IgD-negative memory B cell (primary cell): ENCODE measurements at regions not wholly inside any gene's neighbourhood (a gene's known extent, or its start where the extent isn't known, plus 50 kb on each side); places are given as distances from the start of the nearest gene placed in this dataset.

Experiments used
- H3K27ac Mint-ChIP-seq, 3 donors: one replicate each; pipeline ENCODE4 v1.8.0; 2020 to 2022; ENCODE audit warnings: mild to moderate bottlenecking in 3 of 3, mixed read lengths in 3 of 3, moderate library complexity in 1 of 3
- H3K27me3 Mint-ChIP-seq: one replicate; pipeline ENCODE4 v1.8.0; 2021; ENCODE audit warnings: mixed read lengths
- H3K36me3 Mint-ChIP-seq: one replicate; pipeline ENCODE4 v1.8.0; 2020; ENCODE audit warnings: mild to moderate bottlenecking, mixed read lengths
- H3K4me1 Mint-ChIP-seq, 3 donors: one replicate each; pipeline ENCODE4 v1.8.0; 2020 to 2022; ENCODE audit warnings: mixed read lengths in 3 of 3, mild to moderate bottlenecking in 1 of 3
- H3K4me3 Mint-ChIP-seq, 4 donors: one replicate each; pipeline ENCODE4 v1.8.0; 2020 to 2022; ENCODE audit warnings: mild to moderate bottlenecking in 4 of 4, mixed read lengths in 4 of 4, moderate library complexity in 3 of 4
- H3K9me3 Mint-ChIP-seq, 3 donors: one replicate each; pipeline ENCODE4 v1.8.0; 2020 to 2021; ENCODE audit warnings: mixed read lengths in 3 of 3, mild to moderate bottlenecking in 1 of 3

DNA sequence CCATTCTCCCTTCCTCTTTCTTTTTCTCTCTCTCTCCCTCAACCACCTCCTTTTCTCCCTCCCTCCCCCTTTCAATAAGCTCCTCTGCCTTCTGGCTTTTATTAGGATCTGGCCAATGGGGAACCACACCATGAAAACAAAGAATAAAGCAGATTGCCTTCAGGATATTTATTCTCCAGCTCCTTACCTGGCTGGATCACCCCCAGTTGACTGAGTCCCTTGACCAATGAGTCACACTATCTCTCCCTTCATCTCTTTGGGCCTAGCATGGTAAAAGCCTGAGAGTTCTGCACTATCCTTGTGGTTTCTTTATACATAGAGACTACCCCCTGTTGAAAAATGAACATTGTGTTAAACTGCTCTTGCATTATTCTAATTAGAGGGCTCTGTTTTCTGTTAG lies 476.8 kb downstream of the EPHA7 start:
- Mint-ChIP-seq H3K36me3 (no peaks in the 10 kb centered on the region), H3K27me3 (no peaks in the 10 kb centered on the region), H3K4me1 (peaks cover 0 to 1% (median 0%) of the 10 kb centered on the region in 3 donors), H3K27ac (no peak overlapping the region), H3K9me3 (peaks cover 0 to 4% (median 0%) of the 10 kb centered on the region in 3 donors), H3K4me3 (no peak overlapping the region)

DNA sequence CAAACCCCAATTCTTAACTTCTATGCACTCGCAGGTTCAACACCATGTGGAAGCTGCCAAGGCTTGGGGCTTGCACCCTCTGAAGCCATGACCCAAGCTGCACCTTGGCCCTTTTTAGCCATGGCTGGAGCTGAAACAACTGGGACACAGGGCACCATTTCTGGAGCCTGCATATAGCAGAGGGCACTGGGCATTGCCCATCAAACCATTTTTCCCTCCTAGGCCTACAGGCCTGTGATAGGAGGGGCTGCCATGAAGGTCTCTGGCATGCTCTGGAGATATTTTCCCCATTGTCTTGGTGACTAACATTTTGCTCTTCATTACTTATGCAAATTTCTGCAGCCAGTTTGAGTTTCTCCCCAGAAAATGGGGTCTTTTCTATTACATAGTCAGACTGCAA lies 484.7 kb downstream of the EPHA7 start:
- no peaks in the 10 kb centered on the region for H3K4me1 Mint-ChIP-seq
- H3K4me3 Mint-ChIP-seq: no peak overlapping the region
- peaks cover 1% of the 10 kb centered on the region for H3K36me3 Mint-ChIP-seq
- H3K9me3 Mint-ChIP-seq: peaks cover 1 to 21% (median 1%) of the 10 kb centered on the region in 3 donors
- no peaks in the 10 kb centered on the region for H3K27me3 Mint-ChIP-seq
- no peak overlapping the region for H3K27ac Mint-ChIP-seq

GRCh38 chr6:92930171-92930570 lies 489.2 kb downstream of the EPHA7 start:
- no peaks in the 10 kb centered on the region for H3K4me1 Mint-ChIP-seq
- H3K9me3 Mint-ChIP-seq: peaks cover 1 to 15% (median 7%) of the 10 kb centered on the region in 3 donors
- no peaks in the 10 kb centered on the region for H3K27me3 Mint-ChIP-seq
- peaks cover 1% of the 10 kb centered on the region for H3K36me3 Mint-ChIP-seq
- no peak overlapping the region for H3K4me3 Mint-ChIP-seq
- H3K27ac Mint-ChIP-seq: no peak overlapping the region

GRCh38 chr6:92922216-92922806 lies 497.0 kb downstream of the EPHA7 start:
- Mint-ChIP-seq H3K27ac (no peak overlapping the region), H3K4me1 (no peaks in the 10 kb centered on the region), H3K27me3 (no peaks in the 10 kb centered on the region), H3K4me3 (no peak overlapping the region), H3K9me3 (peaks cover 0 to 7% (median 4%) of the 10 kb centered on the region in 3 donors), H3K36me3 (no peaks in the 10 kb centered on the region)

- Mint-ChIP-seq H3K27me3 (no peaks in the 10 kb centered on the region), H3K27ac (no peak overlapping the region), H3K36me3 (no peaks in the 10 kb centered on the region), H3K4me1 (no peaks in the 10 kb centered on the region), H3K4me3 (no peak overlapping the region), H3K9me3 (peaks cover 0 to 15% (median 5%) of the 10 kb centered on the region in 3 donors)
These were observed 503.9 kb downstream of the EPHA7 start for GRCh38 chr6:92915466-92915865.

DNA sequence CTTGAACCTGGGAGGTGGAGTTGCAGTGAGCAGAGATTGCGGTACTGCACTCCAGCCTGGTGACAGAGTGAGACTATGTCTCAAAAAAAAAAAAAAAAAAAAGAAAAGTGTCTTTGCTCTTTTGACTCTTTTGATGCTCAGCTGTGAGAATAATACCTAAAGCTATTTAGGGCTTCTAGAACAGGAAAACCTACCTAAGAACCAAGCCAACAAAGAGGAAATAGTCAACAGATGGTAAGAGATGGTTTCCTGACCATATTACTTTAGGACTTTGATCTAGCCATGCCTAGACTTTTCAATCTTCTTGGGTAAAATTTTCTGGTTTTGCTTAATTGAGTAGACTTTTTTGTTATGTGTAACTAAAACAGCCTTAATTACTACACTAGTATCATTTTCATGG lies 508.1 kb downstream of the EPHA7 start:
- H3K4me3 Mint-ChIP-seq: no peak overlapping the region
- no peaks in the 10 kb centered on the region for H3K4me1 Mint-ChIP-seq
- no peaks in the 10 kb centered on the region for H3K36me3 Mint-ChIP-seq
- H3K9me3 Mint-ChIP-seq: peaks cover 0 to 12% (median 4%) of the 10 kb centered on the region in 3 donors
- no peaks in the 10 kb centered on the region for H3K27me3 Mint-ChIP-seq
- H3K27ac Mint-ChIP-seq: no peak overlapping the region

- Mint-ChIP-seq H3K9me3 (peaks cover 0 to 12% (median 2%) of the 10 kb centered on the region in 3 donors), H3K27ac (no peak overlapping the region), H3K36me3 (no peaks in the 10 kb centered on the region), H3K4me1 (no peaks in the 10 kb centered on the region), H3K27me3 (no peaks in the 10 kb centered on the region), H3K4me3 (no peak overlapping the region)
These were observed 508.7 kb downstream of the EPHA7 start for GRCh38 chr6:92910646-92911045.

DNA sequence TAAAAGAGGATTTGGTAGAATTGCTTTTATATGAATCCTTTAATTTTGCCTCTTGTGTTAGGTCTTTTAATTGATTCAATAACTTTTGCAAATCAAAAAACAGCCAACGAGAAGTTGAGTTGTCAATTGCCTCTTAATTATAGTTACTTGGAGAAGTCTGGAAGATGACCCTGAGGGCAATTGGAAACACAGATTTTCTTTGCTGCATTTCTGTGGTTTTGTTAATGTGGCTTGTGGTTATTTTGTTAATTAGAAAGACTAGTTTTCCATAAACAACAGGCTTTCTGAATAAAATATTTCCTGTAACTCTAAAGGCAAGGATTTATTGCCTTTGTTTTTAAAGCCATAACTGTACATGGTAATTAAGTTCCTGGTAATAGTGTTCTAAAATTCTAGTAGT lies 513.0 kb downstream of the EPHA7 start:
- peaks cover 0 to 2% (median 2%) of the 10 kb centered on the region in 3 donors for H3K9me3 Mint-ChIP-seq
- H3K27ac Mint-ChIP-seq: no peak overlapping the region
- H3K27me3 Mint-ChIP-seq: no peaks in the 10 kb centered on the region
- no peak overlapping the region for H3K4me3 Mint-ChIP-seq
- H3K36me3 Mint-ChIP-seq: no peaks in the 10 kb centered on the region
- H3K4me1 Mint-ChIP-seq: peaks cover 0 to 1% (median 0%) of the 10 kb centered on the region in 3 donors

GRCh38 chr6:92893741-92894140 lies 525.6 kb downstream of the EPHA7 start:
- H3K4me3 Mint-ChIP-seq: no peak overlapping the region
- H3K27me3 Mint-ChIP-seq: no peaks in the 10 kb centered on the region
- H3K36me3 Mint-ChIP-seq: no peaks in the 10 kb centered on the region
- peaks cover 2 to 4% (median 4%) of the 10 kb centered on the region in 3 donors for H3K9me3 Mint-ChIP-seq
- H3K27ac Mint-ChIP-seq: no peak overlapping the region
- H3K4me1 Mint-ChIP-seq: no peaks in the 10 kb centered on the region

DNA sequence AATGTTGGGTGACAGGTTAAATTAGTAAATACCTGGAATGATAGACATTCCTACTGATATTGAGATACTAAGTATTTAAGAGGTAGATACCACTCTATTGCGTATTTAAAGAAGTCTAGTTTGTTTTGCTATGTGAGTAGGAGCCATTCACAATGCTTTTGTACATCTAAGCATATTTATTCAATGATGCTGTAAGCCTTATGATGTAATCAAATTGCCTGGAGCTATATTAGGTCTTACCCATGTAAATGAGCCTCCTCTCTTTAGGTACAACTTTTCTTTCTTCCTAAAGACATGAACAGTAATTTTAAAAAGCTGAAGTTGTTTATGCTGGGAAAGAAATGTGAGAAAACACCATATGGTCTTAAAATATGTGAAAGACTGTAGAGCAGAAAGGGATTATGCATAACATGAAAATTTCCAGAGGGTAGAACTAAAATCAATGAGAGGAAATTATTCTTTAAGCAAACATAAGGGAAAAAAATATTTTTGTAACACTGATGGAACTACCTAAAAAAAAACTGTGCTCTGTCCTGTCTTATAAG lies 526.7 kb downstream of the EPHA7 start:
- H3K9me3 Mint-ChIP-seq: peaks cover 2 to 6% (median 4%) of the 10 kb centered on the region in 3 donors
- no peaks in the 10 kb centered on the region for H3K27me3 Mint-ChIP-seq
- H3K36me3 Mint-ChIP-seq: no peaks in the 10 kb centered on the region
- H3K4me3 Mint-ChIP-seq: no peak overlapping the region
- no peaks in the 10 kb centered on the region for H3K4me1 Mint-ChIP-seq
- no peak overlapping the region for H3K27ac Mint-ChIP-seq

DNA sequence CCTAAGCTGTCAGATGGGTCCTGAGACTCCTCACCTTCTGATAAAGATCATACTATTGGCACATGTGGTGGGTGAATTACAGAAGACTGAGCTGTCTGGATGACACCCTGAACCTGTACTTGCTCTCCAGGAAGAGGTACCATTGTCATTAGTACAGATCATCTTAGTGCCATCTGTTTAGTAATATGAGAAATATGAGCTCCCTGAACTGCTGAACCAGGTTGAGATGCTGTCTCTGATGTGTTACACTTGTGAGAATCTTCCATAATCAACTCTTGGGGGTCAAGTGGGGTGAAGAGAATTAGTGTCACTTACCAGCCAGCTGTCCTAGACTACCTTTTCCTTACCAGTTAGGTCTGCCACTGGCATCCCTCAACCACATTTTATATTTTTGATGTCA lies 531.0 kb downstream of the EPHA7 start:
- Mint-ChIP-seq H3K4me1 (no peaks in the 10 kb centered on the region), H3K36me3 (no peaks in the 10 kb centered on the region), H3K4me3 (no peak overlapping the region), H3K27me3 (no peaks in the 10 kb centered on the region), H3K9me3 (peaks cover 5 to 12% (median 8%) of the 10 kb centered on the region in 3 donors), H3K27ac (no peak overlapping the region)

DNA sequence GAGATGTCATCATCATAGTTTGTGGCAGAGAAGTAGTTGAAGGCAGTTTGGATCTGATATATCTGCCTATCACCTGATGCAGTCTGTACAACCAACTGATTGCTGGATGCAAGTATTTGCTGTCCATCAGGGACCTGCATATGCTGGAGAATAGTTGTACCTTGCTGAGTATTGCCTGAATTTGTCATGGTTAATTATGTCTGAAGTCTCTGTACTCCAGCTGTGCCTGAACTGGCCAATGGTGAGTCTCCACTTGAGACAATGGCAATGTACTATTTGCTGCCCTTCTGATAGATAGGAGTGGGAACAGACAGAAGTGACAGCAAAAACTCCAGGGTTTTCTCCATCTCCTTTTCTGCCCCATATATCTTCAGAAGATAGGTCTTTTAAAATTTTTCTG lies 531.5 kb downstream of the EPHA7 start:
- peaks cover 5 to 14% (median 8%) of the 10 kb centered on the region in 3 donors for H3K9me3 Mint-ChIP-seq
- no peak overlapping the region for H3K4me3 Mint-ChIP-seq
- H3K27ac Mint-ChIP-seq: no peak overlapping the region
- no peaks in the 10 kb centered on the region for H3K4me1 Mint-ChIP-seq
- no peaks in the 10 kb centered on the region for H3K36me3 Mint-ChIP-seq
- H3K27me3 Mint-ChIP-seq: no peaks in the 10 kb centered on the region

- H3K9me3 Mint-ChIP-seq: peaks cover 2 to 9% (median 5%) of the 10 kb centered on the region in 3 donors
- no peaks in the 10 kb centered on the region for H3K27me3 Mint-ChIP-seq
- peaks cover 0 to 1% (median 0%) of the 10 kb centered on the region in 3 donors for H3K4me1 Mint-ChIP-seq
- no peak overlapping the region for H3K4me3 Mint-ChIP-seq
- H3K36me3 Mint-ChIP-seq: no peaks in the 10 kb centered on the region
- H3K27ac Mint-ChIP-seq: no peak overlapping the region
These were observed 539.8 kb downstream of the EPHA7 start for GRCh38 chr6:92879526-92879925.

GRCh38 chr6:92864966-92865555 lies 554.3 kb downstream of the EPHA7 start:
- Mint-ChIP-seq H3K27ac (no peak overlapping the region), H3K9me3 (peaks cover 0 to 1% (median 0%) of the 10 kb centered on the region in 3 donors), H3K4me1 (no peaks in the 10 kb centered on the region), H3K4me3 (no peak overlapping the region), H3K36me3 (no peaks in the 10 kb centered on the region), H3K27me3 (no peaks in the 10 kb centered on the region)

DNA sequence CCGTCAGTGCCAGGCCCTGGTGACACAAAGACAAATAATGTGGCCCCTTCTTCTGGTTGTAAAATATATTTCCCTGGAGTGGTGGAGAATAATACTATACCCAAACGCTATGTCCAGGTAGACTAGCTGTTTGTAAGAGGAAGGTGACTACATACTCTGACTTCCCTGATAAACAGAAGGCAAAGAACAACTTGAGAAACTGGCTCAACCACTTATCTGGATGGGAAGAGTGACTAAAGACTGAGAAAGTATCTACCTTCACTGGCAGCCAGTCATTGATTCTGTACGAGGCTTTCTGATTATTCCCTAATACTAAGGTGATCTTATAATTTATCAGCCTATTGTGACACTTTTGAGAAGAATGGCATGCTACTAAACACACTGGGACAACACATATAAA lies 569.7 kb downstream of the EPHA7 start:
- H3K36me3 Mint-ChIP-seq: no peaks in the 10 kb centered on the region
- H3K4me3 Mint-ChIP-seq: no peak overlapping the region
- peaks cover 0 to 8% (median 3%) of the 10 kb centered on the region in 3 donors for H3K9me3 Mint-ChIP-seq
- H3K27ac Mint-ChIP-seq: no peak overlapping the region
- H3K4me1 Mint-ChIP-seq: no peaks in the 10 kb centered on the region
- no peaks in the 10 kb centered on the region for H3K27me3 Mint-ChIP-seq

DNA sequence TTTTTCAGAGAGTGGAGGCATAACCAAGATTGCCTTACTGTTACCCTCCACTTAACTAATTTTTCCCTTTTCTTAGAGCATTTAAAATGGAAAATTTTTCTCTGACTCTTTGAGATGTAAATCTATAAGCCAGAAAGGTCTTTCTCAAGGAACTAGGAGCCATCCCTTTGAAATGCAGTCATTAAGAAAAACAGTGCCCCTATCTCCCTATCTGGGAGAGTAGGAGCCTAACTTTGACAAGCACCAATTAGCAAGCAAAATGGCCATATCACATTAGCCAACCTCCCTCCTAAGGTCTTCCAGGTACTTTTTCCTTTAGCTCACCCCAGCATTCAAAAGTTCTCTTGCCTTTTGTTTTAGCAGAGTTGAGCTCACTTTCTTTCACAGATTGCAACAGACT lies 570.5 kb downstream of the EPHA7 start:
- H3K9me3 Mint-ChIP-seq: peaks cover 0 to 8% (median 5%) of the 10 kb centered on the region in 3 donors
- no peaks in the 10 kb centered on the region for H3K36me3 Mint-ChIP-seq
- H3K27me3 Mint-ChIP-seq: no peaks in the 10 kb centered on the region
- H3K27ac Mint-ChIP-seq: no peak overlapping the region
- H3K4me1 Mint-ChIP-seq: no peaks in the 10 kb centered on the region
- no peak overlapping the region for H3K4me3 Mint-ChIP-seq
